HL-60 (cell line): ENCODE measurements at regions not wholly inside any gene's neighbourhood (a gene's known extent, or its start where the extent isn't known, plus 50 kb on each side); places are given as distances from the start of the nearest gene placed in this dataset.

ENCODE experiments used
- DNase-seq, 2 experiments: peaks; one replicate each; pipeline ENCODE4 v3.0.0-alpha.2; 2010 to 2020; ENCODE audit warnings: low read depth in 1 of 2, low spot score in 1 of 2
- H3K27ac ChIP-seq: fragments of 250-450 bp; sonication (Bioruptor Pico); replicated peaks from 2 replicates; pipeline ENCODE4 v1.5.1; 2020; ENCODE audit warnings: mild to moderate bottlenecking, moderate library complexity
- H3K27me3 ChIP-seq: fragments of 250-450 bp; sonication (Bioruptor Pico); 2 replicates; pipeline ENCODE4 v1.5.1; 2021; ENCODE audit warnings: mild to moderate bottlenecking, moderate library complexity; ENCODE audit not compliant: insufficient read depth, poor library complexity, severe bottlenecking
- H3K4me3 ChIP-seq: replicated peaks from 2 replicates; pipeline ENCODE4 v1.5.1; 2011; ENCODE audit warnings: mild to moderate bottlenecking, control low read depth, low read length; ENCODE audit not compliant: insufficient read depth
- CTCF ChIP-seq: IDR thresholded peaks from one replicate; pipeline ENCODE4 v1.5.1; 2011; ENCODE audit warnings: low read length, control low read depth, inconsistent platforms; ENCODE audit not compliant: insufficient read depth
- GABPA ChIP-seq: IDR thresholded peaks from 2 replicates; pipeline ENCODE4 v1.6.1; 2012; ENCODE audit warnings: low read depth
- POLR2AphosphoS5 ChIP-seq: IDR thresholded peaks from 2 replicates; pipeline ENCODE4 v1.6.1; 2012; ENCODE audit warnings: low read depth
- REST ChIP-seq: IDR thresholded peaks from 2 replicates; pipeline ENCODE4 v1.6.1; 2012; ENCODE audit warnings: low read depth; ENCODE audit not compliant: insufficient replicate concordance
- SPI1 ChIP-seq: IDR thresholded peaks from 2 replicates; pipeline ENCODE4 v1.6.1; 2012; ENCODE audit warnings: low read depth, mild to moderate bottlenecking, borderline replicate concordance

- Histone ChIP-seq H3K27ac (no peak overlapping the region), H3K4me3 (no peak overlapping the region), H3K27me3 (peaks cover 2% of the 10 kb centered on the region)
- DNase-seq: no peak
- TF ChIP-seq SPI1 (no peak), GABPA (no peak), CTCF (no peak), REST (no peak), POLR2AphosphoS5 (no peak)
Observed at GRCh38 chr7:96589038-96589437, 120.6 kb downstream of the SEM1 start.

GRCh38 chr7:96579119-96579518 lies 130.5 kb downstream of the SEM1 start:
- DNase-seq: no peak
- no peaks in the 10 kb centered on the region for H3K27me3 ChIP-seq
- H3K27ac ChIP-seq: no peak overlapping the region
- no peak overlapping the region for H3K4me3 ChIP-seq
- TF ChIP-seq SPI1 (no peak), GABPA (no peak), CTCF (no peak), POLR2AphosphoS5 (no peak), REST (no peak)

- Histone ChIP-seq H3K27me3 (no peaks in the 10 kb centered on the region), H3K27ac (no peak overlapping the region), H3K4me3 (no peak overlapping the region)
- DNase-seq: no peak
- no peak for TF ChIP-seq CTCF
- no peak for TF ChIP-seq GABPA
- no peak for TF ChIP-seq POLR2AphosphoS5
- TF ChIP-seq SPI1: no peak
- TF ChIP-seq REST: no peak
Observed at GRCh38 chr7:96578606-96579005, 131.0 kb downstream of the SEM1 start.
